ENCODE measurements at regions not wholly inside any gene's neighbourhood (a gene's known extent, or its start where the extent isn't known, plus 50 kb on each side); places are given as distances from the start of the nearest gene placed in this dataset.

DNA sequence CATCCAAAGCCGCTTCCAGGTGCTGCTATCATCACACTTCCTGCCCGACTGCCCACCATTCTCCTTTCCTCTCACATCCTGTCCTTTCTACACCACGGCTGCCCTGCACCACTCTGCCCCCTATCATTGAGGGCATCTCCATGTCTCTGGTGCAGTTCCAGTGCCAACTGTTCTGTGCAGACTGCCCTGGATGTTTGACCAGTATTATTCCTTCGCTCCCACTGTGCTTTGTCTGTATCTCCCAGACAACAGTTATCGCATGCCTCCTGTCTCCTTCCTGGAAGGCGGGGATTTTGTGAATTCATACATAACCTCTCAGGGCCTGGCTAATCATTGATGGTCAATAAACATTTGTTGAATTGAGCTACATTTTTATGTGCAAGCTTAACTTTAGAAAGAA, 63.6 kb upstream of the GNG12 start:
- Histone ChIP-seq H2AFZ (ENCODE audit: low read length) (no peak overlapping the region), H3K27ac (ENCODE audit: extremely low read length, insufficient read depth, low read length) (no peak overlapping the region), H3K4me3 (replicated peaks in 1 of 3; ENCODE audit: insufficient read depth in 1 of 3, low read depth in 2 of 3, low read length in 3 of 3) (no peak overlapping the region), H3K9ac (ENCODE audit: insufficient read depth, low read depth, low read length) (no peak overlapping the region), H3K4me2 (ENCODE audit: low read depth, low read length) (no peak overlapping the region), H3K9me3 (ENCODE audit: low read length) (no peaks in the 10 kb centered on the region), H3K79me2 (ENCODE audit: insufficient read depth, low read length) (no peaks in the 10 kb centered on the region), H4K20me1 (ENCODE audit: insufficient read depth, low read length) (no peaks in the 10 kb centered on the region), H3K4me1 (ENCODE audit: insufficient read depth, low read length) (peaks cover 6% of the 10 kb centered on the region; the same call in 1 of the 2 replicates), H3K27me3 (ENCODE audit: control insufficient read depth in 1 of 2, insufficient read depth in 2 of 2, low read length in 2 of 2) (peaks cover 0 to 3% of the 10 kb centered on the region in 2 experiments; a peak in 2 of 5 replicates), H3K36me3 (replicated peaks in 1 of 2; ENCODE audit: control insufficient read depth in 1 of 2, insufficient read depth in 2 of 2, low read length in 2 of 2) (no peaks in the 10 kb centered on the region)
- WGBS (ENCODE audit: low lambda C conversion rate) = 13% methylated on average over 6 of the region's 6 CpGs
- DNase-seq (ENCODE audit: low spot score) (no peak), ATAC-seq (peak; percentile 37; the same call in 2 of the 3 replicates), FAIRE-seq (no peak)
- CTCF ChIA-PET (ENCODE audit: low intra/inter-chr PET ratio, low total read pairs) = no interaction called here
- TF ChIP-seq SSRP1 (CRISPR knock-in tag; IDR thresholded peaks at IDR 0.05) = no peak
- no peak for TF ChIP-seq NBN (conservative IDR thresholded peaks at IDR 0.05)
- no peak for TF ChIP-seq ARNT2 (CRISPR knock-in tag; IDR thresholded peaks at IDR 0.05; ENCODE audit: low read depth)
- TF ChIP-seq TCF7L2 (IDR thresholded peaks at IDR 0.05; ENCODE audit: low read depth, low read length) = no peak
- no peak for TF ChIP-seq PCBP1 (IDR thresholded peaks at IDR 0.05; ENCODE audit: borderline replicate concordance, low read depth, low read length)
- TF ChIP-seq, protein P1, sequence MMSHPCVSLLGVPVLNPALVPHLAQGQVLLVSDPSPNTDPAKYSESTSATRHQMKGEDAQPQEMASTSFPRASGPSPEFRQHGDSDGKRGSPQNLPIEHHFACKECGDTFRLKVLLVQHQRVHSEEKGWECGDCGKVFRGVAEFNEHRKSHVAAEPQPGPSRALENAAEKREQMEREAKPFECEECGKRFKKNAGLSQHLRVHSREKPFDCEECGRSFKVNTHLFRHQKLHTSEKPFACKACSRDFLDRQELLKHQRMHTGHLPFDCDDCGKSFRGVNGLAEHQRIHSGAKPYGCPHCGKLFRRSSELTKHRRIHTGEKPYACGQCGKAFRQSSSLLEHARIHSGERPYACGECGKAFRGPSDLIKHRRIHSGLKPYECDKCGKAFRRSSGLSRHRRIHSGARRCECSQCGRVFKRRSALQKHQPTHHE (CRISPR knock-in tag; IDR thresholded peaks at IDR 0.05; ENCODE audit: borderline replicate concordance) = no peak
- TF ChIP-seq, protein P2, sequence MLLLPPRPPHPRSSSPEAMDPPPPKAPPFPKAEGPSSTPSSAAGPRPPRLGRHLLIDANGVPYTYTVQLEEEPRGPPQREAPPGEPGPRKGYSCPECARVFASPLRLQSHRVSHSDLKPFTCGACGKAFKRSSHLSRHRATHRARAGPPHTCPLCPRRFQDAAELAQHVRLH (CRISPR knock-in tag; IDR thresholded peaks at IDR 0.05; ENCODE audit: borderline replicate concordance, low read depth) = no peak
- TF ChIP-seq ZNF136 (CRISPR knock-in tag; IDR thresholded peaks at IDR 0.05; ENCODE audit: low read depth) = no peak
- TF ChIP-seq, protein P3, sequence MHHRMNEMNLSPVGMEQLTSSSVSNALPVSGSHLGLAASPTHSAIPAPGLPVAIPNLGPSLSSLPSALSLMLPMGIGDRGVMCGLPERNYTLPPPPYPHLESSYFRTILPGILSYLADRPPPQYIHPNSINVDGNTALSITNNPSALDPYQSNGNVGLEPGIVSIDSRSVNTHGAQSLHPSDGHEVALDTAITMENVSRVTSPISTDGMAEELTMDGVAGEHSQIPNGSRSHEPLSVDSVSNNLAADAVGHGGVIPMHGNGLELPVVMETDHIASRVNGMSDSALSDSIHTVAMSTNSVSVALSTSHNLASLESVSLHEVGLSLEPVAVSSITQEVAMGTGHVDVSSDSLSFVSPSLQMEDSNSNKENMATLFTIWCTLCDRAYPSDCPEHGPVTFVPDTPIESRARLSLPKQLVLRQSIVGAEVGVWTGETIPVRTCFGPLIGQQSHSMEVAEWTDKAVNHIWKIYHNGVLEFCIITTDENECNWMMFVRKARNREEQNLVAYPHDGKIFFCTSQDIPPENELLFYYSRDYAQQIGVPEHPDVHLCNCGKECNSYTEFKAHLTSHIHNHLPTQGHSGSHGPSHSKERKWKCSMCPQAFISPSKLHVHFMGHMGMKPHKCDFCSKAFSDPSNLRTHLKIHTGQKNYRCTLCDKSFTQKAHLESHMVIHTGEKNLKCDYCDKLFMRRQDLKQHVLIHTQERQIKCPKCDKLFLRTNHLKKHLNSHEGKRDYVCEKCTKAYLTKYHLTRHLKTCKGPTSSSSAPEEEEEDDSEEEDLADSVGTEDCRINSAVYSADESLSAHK (CRISPR knock-in tag; IDR thresholded peaks at IDR 0.05; ENCODE audit: borderline replicate concordance) = no peak
- TF ChIP-seq KDM5A (IDR thresholded peaks at IDR 0.05; ENCODE audit: borderline replicate concordance, low read length) = no peak
- no peak for TF ChIP-seq ZNF781 (CRISPR knock-in tag; IDR thresholded peaks at IDR 0.05; ENCODE audit: borderline replicate concordance, not compliant biosample characterization)
- TF ChIP-seq, protein P4, sequence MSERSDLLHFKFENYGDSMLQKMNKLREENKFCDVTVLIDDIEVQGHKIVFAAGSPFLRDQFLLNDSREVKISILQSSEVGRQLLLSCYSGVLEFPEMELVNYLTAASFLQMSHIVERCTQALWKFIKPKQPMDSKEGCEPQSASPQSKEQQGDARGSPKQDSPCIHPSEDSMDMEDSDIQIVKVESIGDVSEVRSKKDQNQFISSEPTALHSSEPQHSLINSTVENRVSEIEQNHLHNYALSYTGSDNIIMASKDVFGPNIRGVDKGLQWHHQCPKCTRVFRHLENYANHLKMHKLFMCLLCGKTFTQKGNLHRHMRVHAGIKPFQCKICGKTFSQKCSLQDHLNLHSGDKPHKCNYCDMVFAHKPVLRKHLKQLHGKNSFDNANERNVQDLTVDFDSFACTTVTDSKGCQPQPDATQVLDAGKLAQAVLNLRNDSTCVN (CRISPR knock-in tag; IDR thresholded peaks at IDR 0.05; ENCODE audit: borderline replicate concordance) = no peak
- no peak for TF ChIP-seq ZNF367 (CRISPR knock-in tag; IDR thresholded peaks at IDR 0.05; ENCODE audit: borderline replicate concordance)
- TF ChIP-seq FOXM1 (CRISPR knock-in tag; IDR thresholded peaks at IDR 0.05) = no peak
- no peak for TF ChIP-seq MAFK (conservative IDR thresholded peaks at IDR 0.05 in 1 of 2, IDR thresholded peaks at IDR 0.05 in 1 of 2; ENCODE audit: low read length in 2 of 2)
- TF ChIP-seq, protein P5, sequence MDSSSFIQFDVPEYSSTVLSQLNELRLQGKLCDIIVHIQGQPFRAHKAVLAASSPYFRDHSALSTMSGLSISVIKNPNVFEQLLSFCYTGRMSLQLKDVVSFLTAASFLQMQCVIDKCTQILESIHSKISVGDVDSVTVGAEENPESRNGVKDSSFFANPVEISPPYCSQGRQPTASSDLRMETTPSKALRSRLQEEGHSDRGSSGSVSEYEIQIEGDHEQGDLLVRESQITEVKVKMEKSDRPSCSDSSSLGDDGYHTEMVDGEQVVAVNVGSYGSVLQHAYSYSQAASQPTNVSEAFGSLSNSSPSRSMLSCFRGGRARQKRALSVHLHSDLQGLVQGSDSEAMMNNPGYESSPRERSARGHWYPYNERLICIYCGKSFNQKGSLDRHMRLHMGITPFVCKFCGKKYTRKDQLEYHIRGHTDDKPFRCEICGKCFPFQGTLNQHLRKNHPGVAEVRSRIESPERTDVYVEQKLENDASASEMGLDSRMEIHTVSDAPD (CRISPR knock-in tag; IDR thresholded peaks at IDR 0.05) = no peak
- TF ChIP-seq GATAD1 (CRISPR knock-in tag; IDR thresholded peaks at IDR 0.05) = no peak
- TF ChIP-seq KLF6 (CRISPR knock-in tag; IDR thresholded peaks at IDR 0.05) = no peak
- in situ Hi-C loops (cut with HindIII; ENCODE audit: extremely low pct_ligation_motif_present, low pct_unique_long_range_greater_than_20kb) (no loop called here), intact Hi-C loops (cut with micrococcal nuclease; ENCODE audit: unreplicated experiment) (no loop called here)
- no TSS peak for BruUV-seq (replicated peaks)
- POLR2A ChIA-PET = no interaction called here
